HG03439 (cell line): ENCODE measurements at regions not wholly inside any gene's neighbourhood (a gene's known extent, or its start where the extent isn't known, plus 50 kb on each side); places are given as distances from the start of the nearest gene placed in this dataset.
"Not testable (repeated sequence)": the region's sequence is repeated elsewhere in the genome, so short reads cannot be mapped to it uniquely, and the experiment has no call there.

ENCODE experiments used
- ATAC-seq: cut with Tn5 transposase; IDR thresholded peaks from one replicate; pipeline ENCODE4 v1.9.1; 2021; ENCODE audit warnings: mild to moderate bottlenecking, moderate library complexity; ENCODE audit not compliant: unreplicated experiment

GRCh38 chr21:20023193-20023592, 975.0 kb upstream of the NCAM2 start:
- ATAC-seq, result no peak

DNA sequence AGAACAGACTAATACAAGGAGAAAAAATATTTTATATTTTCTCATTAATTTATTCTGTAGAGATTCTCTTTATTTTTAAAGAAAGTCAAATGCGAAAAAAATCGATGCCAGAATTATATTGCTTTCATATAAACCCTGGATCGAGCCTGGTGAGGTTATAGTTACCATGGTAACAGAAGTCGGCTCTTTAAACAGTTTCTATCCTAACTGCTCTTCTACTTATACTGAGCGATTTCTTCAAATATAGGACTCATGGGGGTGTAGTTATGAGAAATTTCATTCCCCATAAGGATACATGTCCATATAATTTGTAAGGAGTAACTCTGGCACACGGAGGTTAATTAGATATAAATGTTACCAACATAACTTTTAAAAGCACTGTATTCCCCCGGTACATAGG, 973.5 kb upstream of the NCAM2 start:
- no peak for ATAC-seq

DNA sequence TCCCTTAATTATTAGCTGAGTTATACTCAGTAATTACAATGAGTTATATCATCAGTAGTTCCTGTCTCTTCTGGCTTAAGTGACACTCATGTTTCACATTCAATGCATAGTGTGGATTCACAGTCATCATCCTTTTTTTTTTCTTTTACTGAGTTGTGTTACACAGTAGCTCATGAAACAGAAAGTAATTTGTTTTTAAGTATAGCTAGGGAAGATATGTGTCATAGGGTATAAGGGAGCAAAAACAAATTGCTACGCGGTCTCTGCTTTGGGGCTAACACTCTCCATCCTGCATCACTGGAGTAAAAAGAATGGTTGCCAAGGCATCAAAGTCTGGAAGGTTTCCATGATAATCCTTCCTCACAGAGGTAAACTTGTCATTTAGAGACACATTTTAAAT, 971.7 kb upstream of the NCAM2 start:
- no peak for ATAC-seq

DNA sequence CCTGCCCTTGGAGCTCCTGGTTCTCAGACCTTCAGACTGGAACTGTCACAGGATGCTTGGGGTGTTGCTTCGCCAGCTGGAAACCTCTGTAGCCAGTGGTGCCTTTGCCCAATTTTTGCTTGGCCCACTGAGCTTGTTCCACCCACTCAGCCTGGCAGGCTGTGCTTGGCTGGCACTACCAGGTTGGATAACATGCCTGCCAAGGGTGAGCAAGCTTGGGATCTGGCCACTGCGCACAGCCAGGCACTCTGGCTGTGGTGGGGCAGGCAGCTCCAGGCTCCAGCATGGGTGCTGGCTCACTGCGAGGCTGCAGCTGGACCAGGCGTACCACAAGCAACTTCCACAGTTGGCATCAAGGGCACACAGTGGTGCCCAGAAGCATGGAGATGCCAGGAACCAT, 967.8 kb upstream of the NCAM2 start:
- ATAC-seq, result no peak

- ATAC-seq, result no peak
These were observed 966.4 kb upstream of the NCAM2 start for GRCh38 chr21:20031807-20032206.

- no peak for ATAC-seq
These were observed 957.4 kb upstream of the NCAM2 start for GRCh38 chr21:20040768-20041167.

DNA sequence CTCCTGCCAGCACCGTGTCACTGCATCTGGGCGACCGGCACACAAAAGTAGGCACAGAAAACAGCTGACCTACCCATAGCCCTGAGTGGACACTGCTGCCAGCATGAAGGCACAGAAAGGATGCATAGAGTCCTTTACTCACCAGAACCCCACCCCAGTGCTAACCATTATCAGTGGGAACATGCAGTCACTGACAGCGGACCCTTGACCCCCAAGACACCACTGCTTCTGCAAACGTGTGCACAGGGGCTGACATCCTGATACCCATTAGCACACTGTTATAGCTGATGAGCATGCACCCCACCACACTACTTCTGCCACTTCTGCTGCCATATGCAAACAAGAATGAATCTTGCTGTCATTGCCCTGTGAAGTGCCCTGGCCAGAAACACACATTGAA, 953.0 kb upstream of the NCAM2 start:
- no peak for ATAC-seq

GRCh38 chr21:20048130-20048837, 949.9 kb upstream of the NCAM2 start:
- ATAC-seq, result not testable (repeated sequence)

DNA sequence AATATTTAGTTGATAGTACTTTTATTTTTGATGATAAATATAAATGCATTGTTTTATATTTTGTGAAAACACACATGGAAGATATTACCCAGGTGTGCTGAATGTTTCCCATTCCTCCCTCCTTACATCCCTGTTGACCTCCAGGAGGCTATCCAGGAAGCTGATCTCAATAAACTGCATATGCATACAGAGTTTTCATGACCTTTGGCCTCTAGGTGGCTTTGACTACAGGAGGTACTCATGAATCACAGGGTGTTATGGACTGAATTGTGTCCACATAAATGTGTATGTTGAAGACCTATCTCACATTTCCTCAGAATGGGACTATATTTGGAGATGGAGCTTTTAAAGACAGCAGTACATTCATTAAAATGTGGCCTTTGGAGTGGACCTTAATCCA, 914.9 kb upstream of the NCAM2 start:
- no peak for ATAC-seq

DNA sequence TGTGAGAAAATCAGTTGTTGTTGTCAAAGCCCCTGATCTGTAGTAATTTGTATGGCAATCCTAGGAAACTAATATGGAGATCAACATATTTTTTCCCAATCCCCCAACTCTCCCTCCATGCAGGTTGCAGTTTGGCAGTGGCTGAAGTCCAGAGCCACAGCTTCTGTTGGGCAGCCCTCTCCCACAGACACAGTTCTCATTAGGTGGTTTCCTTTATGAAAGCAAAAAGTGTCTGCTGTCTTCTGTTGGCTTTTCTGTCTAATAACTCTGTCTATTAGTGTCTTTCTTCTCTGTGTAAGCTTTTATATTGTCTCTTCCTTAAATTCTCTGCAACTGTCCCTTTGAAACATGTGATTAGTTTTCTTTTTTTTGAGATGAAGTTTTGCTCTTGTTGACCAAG, 914.3 kb upstream of the NCAM2 start:
- no peak for ATAC-seq

- ATAC-seq, result no peak
These were observed 911.7 kb upstream of the NCAM2 start for GRCh38 chr21:20086508-20086907.

GRCh38 chr21:20106368-20106767, 891.8 kb upstream of the NCAM2 start:
- no peak for ATAC-seq

- ATAC-seq, result no peak
These were observed 890.2 kb upstream of the NCAM2 start for GRCh38 chr21:20108016-20108415.

- no peak for ATAC-seq
These were observed 889.2 kb upstream of the NCAM2 start for GRCh38 chr21:20108976-20109540.

DNA sequence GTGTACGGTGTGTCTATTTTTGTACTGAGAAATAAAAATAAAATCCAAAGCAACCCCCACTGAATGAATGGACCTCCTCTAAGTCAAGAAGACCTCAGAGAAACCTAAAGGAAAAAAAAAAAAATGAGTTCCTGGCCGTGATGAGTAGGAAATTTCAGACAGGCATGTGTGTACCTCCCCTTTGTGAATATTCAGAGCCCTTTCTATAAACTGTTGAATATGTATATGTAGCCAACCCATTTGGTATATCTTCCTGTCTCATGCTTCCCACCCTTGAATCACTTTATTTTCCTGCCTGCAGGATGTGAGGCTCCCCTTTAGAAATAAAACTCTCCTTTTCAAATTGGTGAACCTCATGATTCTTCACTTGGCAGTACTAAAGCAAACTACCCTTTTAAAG, 887.8 kb upstream of the NCAM2 start:
- ATAC-seq, result no peak

DNA sequence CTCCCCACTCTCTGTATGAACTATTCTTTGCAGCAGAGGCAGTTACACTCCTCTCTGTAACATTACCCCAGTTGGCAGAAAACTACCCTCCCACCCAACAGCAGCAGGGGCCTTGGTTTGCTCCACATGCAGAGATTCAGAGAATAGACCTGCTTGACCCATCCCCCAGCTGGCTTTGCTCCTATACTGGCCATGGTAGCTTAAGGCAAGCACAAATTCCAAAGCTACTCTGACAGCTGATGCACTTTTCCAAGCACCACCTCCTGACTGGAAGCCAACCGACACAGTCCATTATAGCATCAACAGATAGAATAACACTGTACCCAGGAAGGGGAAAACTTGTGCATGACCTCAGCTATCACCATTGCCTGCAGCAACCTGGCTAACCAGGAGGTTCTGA, 846.5 kb upstream of the NCAM2 start:
- no peak for ATAC-seq

DNA sequence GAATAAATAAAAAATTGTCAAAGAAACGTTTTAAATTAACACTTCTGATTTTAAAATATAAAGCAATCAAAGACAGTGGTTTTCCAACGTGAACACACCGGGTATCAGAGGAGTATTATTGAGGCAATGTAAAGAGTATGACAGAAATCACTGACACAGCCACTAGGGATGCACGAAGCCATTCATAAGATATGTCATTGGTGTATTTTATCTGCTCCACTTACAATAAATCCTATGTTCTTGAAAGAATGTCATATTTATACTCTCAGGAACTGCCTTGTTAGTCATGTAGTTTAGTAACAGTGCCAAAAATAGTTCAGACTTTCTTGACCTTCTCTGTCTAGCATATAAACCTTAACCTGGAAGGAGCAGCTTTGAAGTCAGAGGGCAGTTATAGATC, 835.0 kb upstream of the NCAM2 start:
- no peak for ATAC-seq

DNA sequence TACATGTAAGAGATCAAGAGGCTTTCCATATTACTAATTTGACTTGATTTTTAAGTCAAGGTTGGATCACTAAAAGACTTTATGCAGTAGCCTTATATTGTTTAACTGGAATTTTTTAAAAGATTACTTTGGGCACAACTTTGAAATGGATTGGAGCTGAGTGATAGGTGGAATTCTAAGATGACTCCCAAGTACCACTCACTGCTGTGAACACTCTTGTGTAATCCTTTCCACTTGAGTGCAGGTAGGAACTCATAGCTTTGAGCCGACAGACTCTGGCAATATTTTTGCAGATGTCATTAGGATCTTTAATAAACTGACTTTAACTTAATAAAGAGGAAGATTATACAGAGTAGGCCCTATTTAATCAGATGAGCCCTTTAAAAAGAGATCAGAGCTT, 831.1 kb upstream of the NCAM2 start:
- no peak for ATAC-seq

GRCh38 chr21:20169812-20170576, 828.2 kb upstream of the NCAM2 start:
- no peak for ATAC-seq

DNA sequence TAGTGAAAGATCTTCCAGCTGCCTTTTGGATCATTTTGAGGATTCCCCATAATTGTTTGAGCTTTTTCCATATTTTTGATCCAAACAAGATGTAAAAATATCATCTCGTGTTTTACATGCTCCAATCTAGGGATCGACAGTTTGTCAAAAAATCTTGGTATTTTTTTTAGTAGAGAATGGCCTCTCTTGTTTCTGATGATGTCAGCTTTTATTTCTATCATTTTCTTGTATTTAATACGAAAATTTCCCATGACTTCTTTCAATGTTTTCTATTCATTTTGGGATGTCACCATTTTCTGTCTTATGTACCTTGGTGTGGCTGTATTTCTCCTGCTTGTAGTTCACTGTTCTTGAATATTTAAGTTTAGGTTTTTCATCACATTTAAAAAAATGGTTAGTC, 812.0 kb upstream of the NCAM2 start:
- ATAC-seq, result no peak

DNA sequence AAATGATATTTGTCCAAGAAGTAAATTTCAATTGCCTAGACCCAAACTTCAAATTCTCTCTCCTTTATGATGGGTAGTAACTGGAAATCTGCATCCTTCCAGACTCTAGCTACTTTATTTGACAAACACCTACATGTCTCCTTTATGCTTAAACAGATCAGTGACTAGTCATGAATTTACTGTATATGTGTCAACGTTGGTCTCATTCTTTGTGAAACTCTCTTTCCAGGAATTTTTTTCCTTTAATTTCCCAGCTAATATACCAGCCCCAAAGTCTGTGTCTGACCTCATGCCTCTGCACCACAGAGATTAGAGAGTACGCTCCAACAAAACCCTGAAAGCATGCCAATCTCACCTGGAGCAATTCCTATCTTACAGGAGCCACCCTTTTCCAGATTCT, 811.2 kb upstream of the NCAM2 start:
- no peak for ATAC-seq

DNA sequence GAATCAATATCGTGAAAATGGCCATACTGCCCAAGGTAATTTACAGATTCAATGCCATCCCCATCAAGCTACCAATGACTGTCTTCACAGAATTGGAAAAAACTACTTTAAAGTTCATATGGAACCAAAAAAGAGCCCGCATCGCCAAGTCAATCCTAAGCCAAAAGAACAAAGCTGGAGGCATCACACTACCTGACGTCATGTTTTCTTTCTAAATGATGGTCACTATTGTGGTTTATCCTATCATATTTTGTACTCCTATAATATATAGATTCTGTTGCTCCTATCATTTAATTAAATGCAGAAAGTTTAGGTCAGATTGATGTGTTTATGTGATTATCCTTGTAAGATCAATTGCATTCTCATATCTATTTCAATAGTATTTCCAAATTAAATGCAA, 796.9 kb upstream of the NCAM2 start:
- ATAC-seq, result not testable (repeated sequence)
